HG03469 (cell line): ENCODE measurements at regions not wholly inside any gene's neighbourhood (a gene's known extent, or its start where the extent isn't known, plus 50 kb on each side); places are given as distances from the start of the nearest gene placed in this dataset.

Experiments
- ATAC-seq: cut with Tn5 transposase; IDR thresholded peaks from one replicate; pipeline ENCODE4 v1.9.1; 2021; ENCODE audit warnings: mild to moderate bottlenecking, moderate library complexity, moderate number of reproducible peaks; ENCODE audit not compliant: unreplicated experiment

DNA sequence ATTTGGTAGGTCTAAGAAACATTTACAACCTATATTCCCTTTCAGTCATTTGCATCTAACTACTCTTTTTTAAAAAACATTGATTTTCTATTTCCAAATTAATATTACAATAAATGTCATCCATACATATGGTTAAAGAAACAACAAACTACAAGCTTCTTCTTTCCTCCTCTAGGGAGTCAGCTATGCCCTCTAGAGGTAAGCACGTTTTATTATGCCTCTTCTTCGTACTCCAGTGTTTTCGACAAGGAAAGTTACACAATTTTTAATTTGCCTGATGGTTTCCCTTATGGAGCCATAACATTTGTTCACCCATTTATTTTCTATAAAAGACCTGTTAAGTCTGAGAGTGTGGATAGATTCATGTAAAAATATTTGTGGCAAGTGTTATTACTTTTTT lies 183.4 kb upstream of the CDH7 start:
- ATAC-seq, result no peak

DNA sequence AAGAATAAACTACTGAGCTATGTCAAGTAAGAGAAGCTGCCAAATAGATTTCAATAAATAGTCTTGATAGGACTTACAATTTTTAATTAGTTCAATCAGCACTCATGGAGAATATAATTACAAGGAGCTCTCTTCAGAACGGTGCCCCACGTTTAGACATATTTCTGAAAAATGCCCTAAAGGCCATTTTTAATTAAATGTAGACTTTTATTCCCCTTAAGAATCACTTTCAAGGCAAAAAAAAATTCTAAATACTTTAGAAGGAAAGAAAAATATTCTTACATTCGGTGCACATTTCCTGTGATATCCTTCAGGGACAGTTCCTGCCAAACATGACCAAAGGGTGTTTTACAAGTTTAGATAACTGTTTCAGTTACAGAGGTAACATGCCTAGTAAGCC lies 202.5 kb upstream of the CDH7 start:
- no peak for ATAC-seq

DNA sequence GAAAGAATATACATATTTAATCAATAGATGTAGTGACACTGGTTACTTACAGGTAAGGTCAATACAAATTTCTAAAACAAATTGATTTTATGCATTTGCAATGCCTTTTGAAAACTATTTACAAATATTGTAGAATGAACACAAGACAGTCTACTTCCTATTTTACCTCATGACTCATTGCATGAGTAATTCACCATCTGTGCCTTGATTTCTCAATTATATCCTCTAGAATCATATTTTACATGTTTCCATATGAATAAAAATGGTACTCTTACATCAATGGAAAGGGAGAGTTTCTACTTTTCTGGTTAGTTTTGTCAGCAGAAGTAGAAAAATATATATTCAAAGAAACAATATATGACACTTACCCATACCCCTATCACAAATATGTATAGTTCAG lies 203.8 kb upstream of the CDH7 start:
- no peak for ATAC-seq

DNA sequence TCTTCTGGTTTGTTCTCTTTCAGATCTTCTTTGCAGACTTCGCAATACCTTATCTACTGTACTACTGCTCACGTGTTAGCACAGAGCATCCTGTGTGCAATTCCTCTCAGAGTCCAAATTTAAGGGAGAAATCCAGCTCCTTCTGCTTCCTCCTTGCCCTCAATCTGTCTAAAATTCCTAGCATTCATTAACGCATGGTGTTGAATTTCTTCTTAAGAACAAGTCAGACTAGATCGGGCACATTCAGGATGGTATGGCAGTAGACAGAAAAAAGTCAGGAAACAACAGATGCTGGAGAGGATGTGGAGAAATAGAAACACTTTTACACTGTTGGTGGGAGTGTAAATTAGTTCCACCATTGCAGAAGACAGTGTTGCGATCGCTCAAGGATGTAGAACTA lies 206.1 kb upstream of the CDH7 start:
- no peak for ATAC-seq

DNA sequence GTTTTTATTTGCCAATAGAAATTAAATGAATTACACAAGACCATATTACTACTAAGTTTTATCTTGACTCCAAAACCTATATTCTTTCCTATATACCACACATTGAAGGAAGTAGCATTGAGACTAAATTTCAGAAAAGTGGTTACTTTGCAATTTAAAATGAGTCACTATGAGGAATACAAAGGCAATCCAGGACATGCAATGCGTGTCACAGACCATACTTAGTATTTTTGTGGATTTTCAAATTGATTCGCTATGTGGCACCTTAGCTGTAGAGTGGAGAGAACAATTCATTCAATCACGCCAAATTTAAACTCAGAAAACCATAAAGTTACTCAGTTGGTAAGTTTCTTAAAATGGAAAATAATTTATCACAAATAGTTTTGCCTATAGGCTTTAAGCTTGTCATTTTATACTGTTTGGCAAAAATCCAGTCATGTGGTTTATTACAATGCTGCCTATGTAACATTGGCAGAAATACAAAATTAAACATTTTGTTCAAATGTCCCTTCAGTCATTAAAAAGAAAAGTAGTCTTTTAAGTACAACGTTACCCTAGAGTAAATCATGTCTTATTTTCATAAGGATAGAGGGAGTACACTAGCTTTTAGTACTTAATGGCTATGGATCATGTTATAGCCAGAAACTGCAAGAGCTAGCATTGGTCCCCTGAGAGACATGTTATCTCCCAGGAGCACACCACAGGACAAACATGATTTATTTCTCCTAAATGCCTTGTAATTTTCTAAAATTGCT lies 222.8 kb upstream of the CDH7 start:
- ATAC-seq, result no peak

DNA sequence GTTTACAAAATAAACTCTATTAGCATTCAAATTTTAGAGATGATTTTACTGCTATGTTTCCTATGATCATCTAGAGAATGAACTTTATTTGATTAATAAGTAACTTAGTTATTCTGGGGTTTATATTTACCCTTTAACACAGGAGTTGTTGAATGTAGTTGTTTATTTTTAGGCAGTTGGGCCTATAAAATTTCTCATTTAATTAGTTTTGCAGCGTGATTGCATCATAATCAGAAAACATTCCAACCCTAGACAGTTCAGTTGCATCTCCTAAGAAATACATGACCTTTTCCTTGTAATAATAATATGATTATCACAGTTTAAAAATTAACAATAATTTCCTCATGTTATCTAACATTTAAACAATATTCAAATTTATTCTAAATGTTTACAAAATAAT lies 224.7 kb upstream of the CDH7 start:
- ATAC-seq, result no peak

DNA sequence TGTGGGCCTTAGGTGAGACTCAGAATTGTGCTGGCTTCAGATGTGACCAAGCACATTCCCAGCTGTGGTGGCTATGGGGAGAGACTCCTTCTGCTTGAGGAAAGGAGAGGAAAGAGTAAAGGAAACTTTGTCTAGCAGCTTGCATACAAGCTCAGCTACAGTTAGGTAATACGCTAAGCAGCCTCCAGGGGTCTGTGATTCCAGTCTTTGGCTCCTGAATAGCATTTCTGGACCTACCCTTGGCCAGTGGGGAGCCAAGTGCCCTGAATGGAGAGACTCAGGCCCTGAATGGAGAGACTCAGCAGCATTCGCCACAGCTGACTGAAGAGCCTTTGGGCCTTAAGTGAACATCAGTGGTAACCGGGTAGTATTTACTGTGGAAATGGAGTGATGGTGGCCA lies 227.4 kb upstream of the CDH7 start:
- no peak for ATAC-seq

DNA sequence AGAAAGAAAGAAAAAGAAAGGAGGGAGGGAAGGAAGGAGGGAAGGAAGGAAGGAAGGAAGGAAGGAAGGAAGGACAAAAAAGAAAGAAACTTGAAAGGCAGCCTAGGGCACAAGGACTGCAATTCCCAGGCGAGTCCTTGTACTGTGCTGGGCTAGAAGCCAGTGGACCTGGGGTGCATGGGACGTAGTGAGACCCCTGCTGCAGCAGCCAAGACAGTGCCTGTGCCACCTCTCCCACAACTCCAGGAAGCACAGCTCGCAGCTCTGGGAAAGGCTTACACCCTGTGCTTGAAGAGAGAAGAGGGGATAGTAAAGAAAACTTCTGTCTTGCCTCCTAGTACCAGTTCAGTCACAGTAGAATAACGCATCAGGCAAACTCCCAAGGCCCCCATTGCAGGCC lies 227.9 kb upstream of the CDH7 start:
- ATAC-seq, result no peak

DNA sequence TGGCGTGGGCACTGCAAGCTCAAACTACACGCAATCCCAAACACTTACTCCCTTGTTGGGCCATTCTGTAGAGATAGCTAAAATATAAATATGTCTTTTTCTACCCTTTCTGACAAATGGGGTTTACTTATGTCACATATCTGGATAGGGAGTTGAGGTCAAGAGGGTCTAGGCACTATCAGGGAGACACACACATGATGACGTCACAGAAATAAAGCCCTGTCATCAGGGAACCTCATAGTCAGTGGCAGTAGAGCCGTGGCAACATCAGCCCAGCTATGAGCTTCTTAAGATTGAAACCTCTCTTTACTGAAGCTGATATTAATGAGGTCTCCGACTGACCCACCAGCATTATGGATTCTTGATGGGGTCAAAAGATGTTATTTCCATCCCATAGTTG lies 234.6 kb upstream of the CDH7 start:
- ATAC-seq, result no peak

DNA sequence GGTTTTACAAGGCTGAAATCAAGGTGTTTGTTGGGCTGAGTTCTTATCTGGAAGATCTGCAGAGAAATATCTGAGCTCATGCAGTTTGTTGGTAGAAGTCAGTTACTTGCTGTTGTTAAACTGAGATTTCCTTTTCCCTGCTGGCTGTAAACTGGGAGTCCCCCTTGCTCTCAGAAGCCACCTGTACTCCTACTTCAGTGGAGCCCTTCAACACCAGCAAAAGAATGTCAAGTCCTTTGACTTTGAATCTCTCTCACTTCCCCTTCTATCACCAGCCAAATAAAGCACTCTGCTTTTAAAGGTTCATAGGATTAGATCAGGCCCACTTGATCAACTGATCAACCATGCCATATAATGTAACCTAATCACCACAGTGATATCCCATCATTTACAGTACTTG lies 252.2 kb upstream of the CDH7 start:
- ATAC-seq, result no peak

DNA sequence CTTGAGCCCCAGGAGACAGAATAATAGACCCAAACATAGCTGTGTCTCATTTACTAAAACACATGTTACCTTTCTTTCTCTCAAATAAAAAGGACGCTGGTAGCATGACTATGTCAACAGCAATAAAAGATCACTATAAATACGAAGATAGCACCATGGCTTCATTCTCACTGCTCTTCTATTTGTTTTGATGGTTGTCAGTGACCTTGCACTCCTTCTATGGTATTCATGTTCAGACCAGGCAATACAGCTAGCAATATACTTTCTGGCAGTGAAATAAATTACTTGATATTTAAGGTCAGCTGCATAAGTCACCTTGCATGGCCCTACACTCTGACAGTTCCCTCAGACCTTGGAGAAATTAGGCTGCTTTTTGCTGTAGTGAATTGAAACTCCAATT lies 263.2 kb upstream of the CDH7 start:
- ATAC-seq, result no peak

DNA sequence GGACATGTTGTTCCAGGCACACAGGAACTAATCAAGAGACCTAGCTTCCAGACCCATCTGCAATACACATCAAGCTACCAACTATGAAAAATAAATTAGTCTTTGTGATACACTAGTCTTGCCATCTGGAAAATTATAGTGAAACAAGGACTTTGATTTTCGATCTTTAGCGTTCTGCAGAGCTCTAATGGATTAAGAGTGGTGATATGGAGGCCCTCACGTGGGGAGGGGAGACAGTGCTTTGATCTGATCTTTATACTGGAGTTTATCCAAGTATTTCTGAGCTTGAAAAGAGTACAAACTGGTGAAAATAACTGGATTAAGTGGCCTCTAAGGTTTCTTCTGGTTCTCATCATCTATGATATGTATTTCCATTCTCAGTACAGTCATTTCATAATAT lies 273.4 kb upstream of the CDH7 start:
- no peak for ATAC-seq

DNA sequence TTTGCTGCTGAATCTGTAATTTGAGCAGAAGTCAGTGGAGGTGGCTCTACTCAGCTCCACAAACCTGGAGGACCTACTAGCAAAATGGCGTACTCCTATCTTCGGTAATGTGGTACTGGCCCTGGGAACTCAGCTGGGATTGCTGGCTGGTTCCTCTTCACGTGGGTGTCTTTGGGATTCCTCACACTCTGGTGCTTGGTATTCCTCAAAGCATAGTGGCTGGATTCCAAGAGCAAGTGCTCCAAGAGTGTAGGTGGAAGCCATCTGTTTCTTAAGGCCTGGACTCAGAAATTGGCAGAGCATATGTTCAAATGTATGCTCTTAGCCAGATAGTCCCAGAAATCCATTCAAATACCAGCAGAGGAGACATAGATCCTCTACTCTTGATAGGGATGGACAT lies 281.9 kb upstream of the CDH7 start:
- ATAC-seq, result no peak

DNA sequence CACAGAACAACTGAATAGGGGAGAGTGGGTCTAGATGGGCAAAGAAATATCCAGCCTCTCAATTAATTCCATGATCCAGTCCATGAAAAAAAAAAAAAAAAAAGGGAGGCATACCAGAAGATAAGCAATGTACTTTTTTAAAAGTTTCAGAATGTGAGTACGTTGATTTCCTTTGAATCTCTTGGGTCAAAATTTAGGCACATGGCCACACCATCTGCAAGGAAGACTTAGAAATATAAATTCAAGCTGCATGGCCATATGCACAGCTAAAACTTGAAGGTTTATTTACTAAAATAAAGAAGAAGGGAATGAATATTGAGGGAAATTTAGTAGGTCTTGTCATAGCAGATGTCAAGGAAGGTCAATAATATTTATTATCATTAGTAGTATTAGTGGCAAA lies 286.5 kb upstream of the CDH7 start:
- no peak for ATAC-seq

DNA sequence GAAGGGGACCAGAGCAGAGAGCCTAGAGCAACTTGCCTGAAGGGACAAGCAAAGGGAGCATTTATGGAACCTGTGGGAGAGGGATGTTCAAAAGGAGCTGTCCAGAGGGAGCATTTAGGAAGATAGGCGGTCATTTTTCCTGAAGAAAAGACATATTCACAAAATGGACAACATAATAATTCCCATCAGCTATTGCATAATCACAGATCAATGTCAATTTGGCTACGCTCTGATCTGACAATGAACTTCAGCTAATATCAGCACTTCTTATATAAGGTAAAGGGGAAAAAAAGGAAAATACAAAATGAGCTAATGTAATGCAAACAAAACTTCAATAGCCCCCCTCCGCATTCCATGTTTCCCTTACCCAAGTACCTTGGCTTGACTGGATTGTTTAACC lies 291.1 kb upstream of the CDH7 start:
- no peak for ATAC-seq

DNA sequence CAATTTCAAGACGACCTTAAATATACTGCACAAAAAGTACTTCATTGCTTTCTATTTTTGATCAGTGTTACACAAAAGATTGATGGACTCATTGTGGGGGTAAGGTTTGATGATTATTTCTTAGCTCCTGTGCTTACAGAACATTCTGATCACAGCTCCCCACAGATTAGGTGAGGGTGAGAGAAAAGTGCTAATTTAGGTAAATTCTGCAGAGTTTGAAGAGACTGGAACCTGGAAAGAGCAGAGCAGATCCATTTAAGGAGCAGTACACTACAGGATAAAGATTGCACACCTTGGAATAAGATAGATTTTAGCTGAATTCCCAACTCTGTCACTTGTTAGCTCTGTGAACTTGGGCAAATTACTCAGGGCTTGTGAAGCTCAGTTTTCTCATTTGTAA lies 291.9 kb upstream of the CDH7 start:
- ATAC-seq, result no peak

DNA sequence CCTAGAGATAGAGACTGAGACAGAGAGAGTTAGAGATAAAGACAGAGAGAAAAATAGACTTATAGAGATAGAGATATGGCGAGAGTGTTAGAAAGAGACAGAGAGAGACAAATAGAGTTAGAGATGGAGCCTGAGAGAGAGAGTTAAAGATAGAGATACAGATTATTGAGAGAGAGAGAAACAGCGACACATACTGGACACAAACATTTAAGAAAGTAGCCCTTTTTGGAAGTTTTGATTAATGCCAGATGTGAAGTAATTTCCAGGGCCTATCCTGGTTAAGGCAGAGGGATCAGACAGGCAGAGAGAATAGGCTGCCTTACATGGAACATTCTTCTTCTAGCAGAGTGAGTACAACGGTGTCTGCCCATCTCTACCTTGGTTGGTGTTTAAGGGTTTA lies 311.6 kb upstream of the CDH7 start:
- no peak for ATAC-seq

DNA sequence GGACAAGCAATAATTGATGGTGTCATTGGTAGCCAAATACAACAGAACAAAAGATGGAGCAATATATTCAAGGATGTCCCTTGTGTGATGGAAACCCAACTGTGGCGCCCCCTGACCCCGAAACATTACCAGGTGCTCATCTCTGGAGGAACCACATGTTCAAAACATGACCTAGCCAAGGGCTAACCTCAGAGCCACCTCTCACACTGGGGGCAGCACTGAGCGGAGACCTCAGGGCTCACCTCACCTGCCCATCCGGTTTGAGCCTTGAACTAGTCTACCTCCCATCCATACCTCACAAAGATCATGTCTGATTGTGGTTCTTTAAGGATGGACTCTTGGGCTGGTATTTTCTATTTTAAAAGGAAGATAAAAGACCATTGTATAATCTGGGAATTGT lies 314.4 kb upstream of the CDH7 start:
- ATAC-seq, result no peak

DNA sequence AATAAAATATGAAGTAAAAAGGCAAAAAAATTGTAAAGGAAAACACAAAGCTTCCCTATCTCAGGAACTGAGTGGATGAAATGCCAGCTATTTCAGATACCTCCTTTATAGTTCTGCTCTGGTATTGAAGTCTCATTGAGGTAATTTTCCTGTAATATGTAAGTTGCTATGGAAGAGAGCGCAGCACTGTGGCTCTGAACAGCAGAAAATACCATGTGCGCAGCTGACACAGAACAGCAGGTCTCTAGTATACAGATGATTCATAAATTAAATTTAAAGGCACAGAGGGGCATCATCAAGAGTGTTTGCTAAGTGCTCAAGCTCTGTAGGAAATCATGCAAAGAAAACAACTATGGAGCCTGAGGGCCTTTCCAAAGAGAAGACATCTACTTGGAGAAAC lies 315.3 kb upstream of the CDH7 start:
- no peak for ATAC-seq

DNA sequence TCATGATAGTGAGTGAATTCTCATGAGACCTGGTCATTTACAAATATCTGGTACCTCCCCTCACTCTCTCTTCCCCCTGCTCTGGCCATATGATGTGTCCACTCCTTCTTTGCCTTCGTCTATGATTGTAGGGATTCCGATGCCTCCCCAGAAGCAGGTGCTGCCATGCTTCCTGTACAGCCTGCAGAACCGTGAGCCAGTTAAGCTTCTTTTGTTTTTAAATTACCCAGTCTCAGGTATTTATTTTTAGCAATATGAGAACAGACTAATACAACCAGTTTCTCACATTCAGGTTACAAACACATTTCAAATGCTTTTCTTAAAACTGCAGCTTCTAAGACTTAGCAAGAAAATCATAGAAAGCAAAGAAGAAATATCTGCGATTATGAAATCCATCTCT lies 321.2 kb upstream of the CDH7 start:
- no peak for ATAC-seq

DNA sequence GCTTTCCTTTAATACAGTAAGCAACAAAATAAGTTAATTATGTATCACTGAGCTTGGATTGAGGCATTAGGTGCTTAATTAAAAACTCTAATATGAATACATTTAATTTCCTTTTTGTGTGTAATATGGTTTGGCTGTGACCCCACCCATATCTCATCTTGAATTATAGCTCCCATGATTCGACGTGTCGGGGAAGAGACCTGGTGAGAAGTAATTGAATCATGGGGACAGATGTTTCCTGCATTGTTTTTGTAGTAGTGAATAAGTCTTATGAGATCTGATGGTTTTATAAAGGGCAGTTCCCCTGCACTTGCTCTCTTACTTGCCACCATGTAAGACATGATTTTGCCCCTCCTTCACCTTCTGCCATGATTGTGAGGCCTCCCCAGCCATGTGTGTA lies 325.4 kb upstream of the CDH7 start:
- no peak for ATAC-seq

DNA sequence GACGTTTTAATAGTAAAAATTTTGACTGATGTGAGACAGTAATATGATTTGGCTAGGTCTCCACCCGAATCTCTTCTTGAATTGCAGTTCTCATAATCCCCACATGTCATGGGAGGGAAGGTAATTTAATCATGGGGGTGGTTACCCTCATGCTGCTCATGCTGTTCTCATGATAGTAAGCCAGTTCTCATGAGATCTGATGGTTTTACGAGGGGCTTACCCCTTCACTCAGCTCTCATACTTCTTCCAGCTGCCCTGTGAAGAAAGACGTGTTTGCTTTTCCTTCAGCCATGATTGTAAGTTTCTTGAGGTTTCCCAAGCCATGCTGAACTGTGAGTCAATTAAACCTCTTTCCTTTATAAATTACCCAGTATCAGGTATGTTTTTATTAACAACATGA lies 327.0 kb upstream of the CDH7 start:
- no peak for ATAC-seq

DNA sequence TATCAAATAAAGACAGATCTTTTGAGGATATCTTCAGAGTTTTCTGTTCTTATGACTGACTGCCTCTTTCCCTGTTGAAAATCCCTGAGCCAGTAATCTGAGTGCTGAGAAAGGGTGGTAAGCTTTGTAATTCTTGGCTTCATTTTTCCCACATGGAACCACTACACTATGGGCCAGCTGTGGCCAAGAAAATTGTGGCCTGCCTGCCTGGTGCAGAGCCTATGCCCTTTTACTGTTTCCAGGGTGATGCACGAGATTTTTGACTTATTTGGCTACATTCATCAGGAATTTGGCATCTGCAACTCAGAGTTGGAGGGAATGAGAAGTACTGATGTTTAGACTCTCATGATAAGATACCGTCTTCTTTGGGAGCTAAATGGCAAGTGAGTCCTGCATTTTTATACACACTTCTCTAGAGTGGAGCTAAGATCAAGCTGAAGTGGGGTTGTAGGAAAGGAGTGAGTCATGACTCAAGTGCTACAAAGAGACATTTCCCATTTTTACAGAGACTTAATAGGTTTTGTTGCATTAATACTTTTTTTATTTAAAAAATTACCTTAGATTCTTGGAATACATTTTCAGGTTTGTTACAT lies 328.2 kb upstream of the CDH7 start:
- no peak for ATAC-seq
